ENCODE measurements at regions not wholly inside any gene's neighbourhood (a gene's known extent, or its start where the extent isn't known, plus 50 kb on each side); places are given as distances from the start of the nearest gene placed in this dataset.

- DNase-seq (ENCODE audit: low spot score): no peak
- H3K27me3 Mint-ChIP-seq (ENCODE audit: unreplicated experiment): no peaks in the 10 kb centered on the region
- TF ChIP-seq CTCF (IDR thresholded peaks at IDR 0.05; ENCODE audit: unreplicated experiment): no peak
- no peak overlapping the region for H3K4me3 Mint-ChIP-seq (ENCODE audit: unreplicated experiment)
- H3K27ac Mint-ChIP-seq (ENCODE audit: unreplicated experiment): no peak overlapping the region
- no peaks in the 10 kb centered on the region for H3K9me3 Mint-ChIP-seq (ENCODE audit: unreplicated experiment)
- no peaks in the 10 kb centered on the region for H3K4me1 Mint-ChIP-seq (ENCODE audit: unreplicated experiment)
- H3K36me3 Mint-ChIP-seq (ENCODE audit: low read depth, unreplicated experiment): no peaks in the 10 kb centered on the region
These were observed 318.9 kb upstream of the COL8A1 start for GRCh38 chr3:99319450-99319849.

DNA sequence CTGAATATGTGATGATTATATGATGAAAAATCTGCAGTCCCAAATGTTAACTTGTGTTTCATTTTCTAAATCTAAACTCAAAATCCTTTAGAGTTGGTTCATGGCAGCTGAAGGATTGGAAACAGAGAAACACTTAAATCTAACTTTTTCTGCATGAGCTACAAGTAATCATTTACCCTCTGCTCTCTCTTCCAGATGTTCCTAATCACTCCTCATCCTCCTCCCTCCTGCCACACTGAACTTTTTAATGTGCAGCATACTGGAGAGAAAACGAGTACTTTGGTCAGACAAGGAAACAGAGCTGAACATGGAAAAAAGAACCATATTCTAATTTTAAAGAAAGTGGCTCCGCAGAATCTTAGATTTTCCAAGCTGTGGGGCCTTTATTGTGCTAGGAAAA is 321.2 kb upstream of the COL8A1 start:
- Mint-ChIP-seq H3K36me3 (ENCODE audit: low read depth, unreplicated experiment) (no peaks in the 10 kb centered on the region), H3K27me3 (ENCODE audit: unreplicated experiment) (no peaks in the 10 kb centered on the region), H3K27ac (ENCODE audit: unreplicated experiment) (no peak overlapping the region), H3K9me3 (ENCODE audit: unreplicated experiment) (no peaks in the 10 kb centered on the region), H3K4me1 (ENCODE audit: unreplicated experiment) (no peaks in the 10 kb centered on the region), H3K4me3 (ENCODE audit: unreplicated experiment) (no peak overlapping the region)
- TF ChIP-seq CTCF (IDR thresholded peaks at IDR 0.05; ENCODE audit: unreplicated experiment): no peak
- DNase-seq (ENCODE audit: low spot score): no peak

GRCh38 chr3:99315896-99316295 is 322.5 kb upstream of the COL8A1 start:
- no peak for TF ChIP-seq CTCF (IDR thresholded peaks at IDR 0.05; ENCODE audit: unreplicated experiment)
- H3K4me1 Mint-ChIP-seq (ENCODE audit: unreplicated experiment): no peaks in the 10 kb centered on the region
- no peak overlapping the region for H3K4me3 Mint-ChIP-seq (ENCODE audit: unreplicated experiment)
- H3K27ac Mint-ChIP-seq (ENCODE audit: unreplicated experiment): no peak overlapping the region
- DNase-seq (ENCODE audit: low spot score): no peak
- no peaks in the 10 kb centered on the region for H3K36me3 Mint-ChIP-seq (ENCODE audit: low read depth, unreplicated experiment)
- H3K9me3 Mint-ChIP-seq (ENCODE audit: unreplicated experiment): no peaks in the 10 kb centered on the region
- no peaks in the 10 kb centered on the region for H3K27me3 Mint-ChIP-seq (ENCODE audit: unreplicated experiment)

DNA sequence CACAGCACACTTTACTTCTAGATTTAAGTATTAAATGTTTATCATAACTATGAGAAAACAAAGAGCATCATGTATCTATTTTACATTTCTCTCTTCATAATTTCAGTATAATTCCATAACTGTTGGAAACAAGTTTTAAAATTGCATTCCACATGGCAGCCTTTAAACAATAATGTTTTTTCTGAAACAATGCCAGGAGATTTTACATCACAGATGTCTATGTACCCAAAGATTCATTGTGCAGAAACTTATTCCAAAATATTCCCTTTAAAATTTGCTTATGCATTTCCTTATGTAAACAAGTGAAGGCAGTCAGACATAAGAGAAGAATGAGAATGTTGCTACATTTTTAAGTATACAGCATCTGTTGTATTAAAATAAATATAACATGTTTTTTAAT is 324.9 kb upstream of the COL8A1 start:
- peaks cover 6% of the 10 kb centered on the region for H3K9me3 Mint-ChIP-seq (ENCODE audit: unreplicated experiment)
- TF ChIP-seq CTCF (IDR thresholded peaks at IDR 0.05; ENCODE audit: unreplicated experiment): no peak
- no peaks in the 10 kb centered on the region for H3K36me3 Mint-ChIP-seq (ENCODE audit: low read depth, unreplicated experiment)
- H3K4me1 Mint-ChIP-seq (ENCODE audit: unreplicated experiment): no peaks in the 10 kb centered on the region
- no peak for DNase-seq (ENCODE audit: low spot score)
- H3K4me3 Mint-ChIP-seq (ENCODE audit: unreplicated experiment): no peak overlapping the region
- no peaks in the 10 kb centered on the region for H3K27me3 Mint-ChIP-seq (ENCODE audit: unreplicated experiment)
- no peak overlapping the region for H3K27ac Mint-ChIP-seq (ENCODE audit: unreplicated experiment)

GRCh38 chr3:99298661-99299060 is 339.7 kb upstream of the COL8A1 start:
- DNase-seq (ENCODE audit: low spot score): no peak
- Mint-ChIP-seq H3K27me3 (ENCODE audit: unreplicated experiment) (no peaks in the 10 kb centered on the region), H3K36me3 (ENCODE audit: low read depth, unreplicated experiment) (no peaks in the 10 kb centered on the region), H3K27ac (ENCODE audit: unreplicated experiment) (no peak overlapping the region), H3K4me3 (ENCODE audit: unreplicated experiment) (no peak overlapping the region), H3K9me3 (ENCODE audit: unreplicated experiment) (no peaks in the 10 kb centered on the region), H3K4me1 (ENCODE audit: unreplicated experiment) (peaks cover 9% of the 10 kb centered on the region)
- no peak for TF ChIP-seq CTCF (IDR thresholded peaks at IDR 0.05; ENCODE audit: unreplicated experiment)

All from endothelial cell (in vitro differentiated cells).